ENCODE measurements at regions not wholly inside any gene's neighbourhood (a gene's known extent, or its start where the extent isn't known, plus 50 kb on each side); places are given as distances from the start of the nearest gene placed in this dataset.
"Not testable (repeated sequence)": the region's sequence is repeated elsewhere in the genome, so short reads cannot be mapped to it uniquely, and the experiment has no call there.

- Histone ChIP-seq H3K4me3 (no peak overlapping the region), H3K27ac (no peak overlapping the region)
These were observed 255.9 kb upstream of the ADRA1B start for GRCh38 chr5:159660401-159660800.

- no peak overlapping the region for H3K27ac ChIP-seq
- H3K4me3 ChIP-seq, result no peak overlapping the region
These were observed 252.3 kb upstream of the ADRA1B start for GRCh38 chr5:159663986-159664385.

DNA sequence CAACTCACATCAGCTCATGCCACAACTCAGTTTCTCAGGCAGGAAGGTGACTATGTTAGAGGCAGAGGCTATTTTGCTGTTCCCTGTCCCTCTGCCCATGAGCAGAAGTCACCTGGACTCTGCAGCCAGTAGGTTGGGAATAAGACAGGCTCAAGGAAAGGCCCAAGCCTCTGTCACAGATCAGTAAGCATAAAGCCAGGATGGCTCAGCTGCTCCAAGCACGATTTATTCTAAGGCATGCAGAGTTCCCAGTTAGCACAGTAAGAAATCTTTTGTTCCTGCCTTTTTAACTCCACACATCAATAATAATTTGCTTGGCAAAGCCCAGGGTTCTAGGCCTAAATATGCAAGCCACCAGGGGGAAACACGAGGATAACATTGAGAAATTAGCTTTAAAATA is 249.0 kb upstream of the ADRA1B start:
- Histone ChIP-seq H3K27ac (no peak overlapping the region), H3K4me3 (no peak overlapping the region)

GRCh38 chr5:159668556-159668955 is 247.7 kb upstream of the ADRA1B start:
- H3K27ac ChIP-seq, result no peak overlapping the region
- H3K4me3 ChIP-seq, result no peak overlapping the region

DNA sequence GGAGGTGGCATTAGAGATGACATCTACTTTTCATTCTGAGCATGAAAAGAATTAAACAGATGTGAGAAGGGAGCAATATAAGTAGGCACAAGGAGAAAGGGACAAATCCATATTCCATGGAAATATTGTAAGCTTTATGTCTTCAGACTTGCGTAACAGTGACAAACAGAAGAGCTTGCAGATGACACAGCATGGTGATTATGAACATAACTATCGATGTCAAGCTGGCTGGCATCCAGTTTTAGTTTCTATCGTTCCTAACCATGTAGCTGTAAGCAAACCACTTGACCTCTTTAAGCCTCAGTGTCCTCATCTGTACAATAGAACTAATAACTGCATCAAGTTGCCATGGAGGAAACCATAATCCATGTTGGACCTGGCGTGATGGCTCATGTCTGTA is 246.7 kb upstream of the ADRA1B start:
- Histone ChIP-seq H3K4me3 (no peak overlapping the region), H3K27ac (no peak overlapping the region)

- no peak overlapping the region for H3K4me3 ChIP-seq
These were observed 244.4 kb upstream of the ADRA1B start for GRCh38 chr5:159671886-159672285.

DNA sequence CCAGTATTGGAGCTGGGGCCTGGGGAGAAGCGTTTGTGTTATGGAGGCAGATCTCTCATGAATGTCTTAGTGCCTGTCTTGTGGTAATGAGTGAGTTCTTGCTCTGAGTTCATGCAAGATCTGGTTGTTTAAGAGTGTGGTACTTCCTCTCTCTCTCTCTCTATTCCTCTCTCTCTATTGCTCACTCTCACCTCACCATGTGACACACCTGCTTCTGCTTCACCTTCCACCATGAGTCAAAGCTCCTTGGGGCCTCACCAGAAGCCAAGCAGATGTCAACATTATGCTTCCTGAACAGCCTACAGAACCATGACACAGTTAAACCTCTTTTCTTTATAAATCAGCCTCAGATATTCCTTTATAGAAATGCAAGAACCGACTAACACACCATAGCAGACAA is 242.7 kb upstream of the ADRA1B start:
- no peak overlapping the region for H3K4me3 ChIP-seq
- no peak overlapping the region for H3K27ac ChIP-seq

More at GRCh38 chr5:159671886-159672285, 244.4 kb upstream of the ADRA1B start:
- no peak overlapping the region for H3K27ac ChIP-seq

DNA sequence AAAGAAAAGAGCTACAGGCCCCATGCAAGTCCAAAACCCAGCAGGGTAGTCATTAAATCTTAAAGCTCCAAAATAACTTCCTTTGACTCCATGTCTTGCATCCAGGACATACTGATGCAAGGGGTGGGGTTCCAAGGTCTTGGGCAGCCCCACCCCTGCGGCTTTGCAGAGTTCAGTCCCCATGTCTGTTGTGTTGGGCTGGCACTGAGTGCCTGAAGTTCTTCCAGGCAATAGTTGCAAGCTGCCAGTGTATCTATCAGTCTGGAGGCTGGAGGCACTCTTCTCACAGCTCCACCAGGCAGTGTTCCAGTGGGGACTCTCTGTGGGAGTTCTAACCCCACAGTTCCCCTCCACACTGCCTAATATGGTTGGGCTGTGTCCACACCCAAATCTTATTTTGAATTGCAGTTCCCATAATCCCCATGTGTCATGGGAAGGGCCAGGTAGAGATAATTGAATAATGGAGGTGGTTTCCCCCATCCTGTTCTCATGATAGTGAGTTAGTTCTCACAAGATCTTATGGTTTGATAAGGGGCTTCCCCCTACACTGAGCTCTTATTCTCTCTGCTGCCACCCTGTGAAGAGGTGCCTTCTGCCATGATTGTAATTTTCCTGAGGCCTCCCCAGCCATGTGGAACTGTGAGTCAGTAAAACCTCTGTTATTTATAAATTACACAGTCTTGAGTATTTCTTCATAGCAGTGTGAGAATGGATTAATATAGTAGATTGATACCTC is 237.5 kb upstream of the ADRA1B start:
- Histone ChIP-seq H3K4me3 (no peak overlapping the region), H3K27ac (no peak overlapping the region)

DNA sequence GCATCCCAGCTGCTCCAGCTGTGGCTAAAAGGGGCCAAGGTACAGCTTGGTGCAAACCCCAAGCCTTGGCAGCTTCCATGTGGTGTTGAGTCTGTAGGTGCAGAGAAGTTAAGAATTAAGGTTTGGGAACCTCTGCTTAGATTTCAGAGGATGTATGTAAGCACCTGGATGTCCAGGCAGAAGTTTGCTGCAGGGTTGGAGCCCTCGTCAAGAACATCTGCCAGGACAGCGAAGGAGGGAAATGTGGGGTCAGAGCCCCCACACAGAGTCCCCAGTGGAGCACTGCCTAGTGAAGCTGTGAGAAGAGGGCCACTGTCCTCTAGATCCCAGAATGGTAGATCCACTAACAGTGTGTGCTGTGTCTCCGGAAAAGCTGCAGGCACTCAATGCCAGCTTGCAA is 236.2 kb upstream of the ADRA1B start:
- no peak overlapping the region for H3K4me3 ChIP-seq
- H3K27ac ChIP-seq, result no peak overlapping the region

- H3K4me3 ChIP-seq, result no peak overlapping the region
- no peak overlapping the region for H3K27ac ChIP-seq
These were observed 234.6 kb upstream of the ADRA1B start for GRCh38 chr5:159681661-159682060.

GRCh38 chr5:159682623-159683022 is 233.7 kb upstream of the ADRA1B start:
- H3K4me3 ChIP-seq, result no peak overlapping the region
- no peak overlapping the region for H3K27ac ChIP-seq

GRCh38 chr5:159687892-159688291 is 228.4 kb upstream of the ADRA1B start:
- H3K4me3 ChIP-seq, H3K27ac ChIP-seq: not testable (repeated sequence)

- Histone ChIP-seq H3K27ac (no peak overlapping the region), H3K4me3 (no peak overlapping the region)
These were observed 220.5 kb upstream of the ADRA1B start for GRCh38 chr5:159695741-159696294.

DNA sequence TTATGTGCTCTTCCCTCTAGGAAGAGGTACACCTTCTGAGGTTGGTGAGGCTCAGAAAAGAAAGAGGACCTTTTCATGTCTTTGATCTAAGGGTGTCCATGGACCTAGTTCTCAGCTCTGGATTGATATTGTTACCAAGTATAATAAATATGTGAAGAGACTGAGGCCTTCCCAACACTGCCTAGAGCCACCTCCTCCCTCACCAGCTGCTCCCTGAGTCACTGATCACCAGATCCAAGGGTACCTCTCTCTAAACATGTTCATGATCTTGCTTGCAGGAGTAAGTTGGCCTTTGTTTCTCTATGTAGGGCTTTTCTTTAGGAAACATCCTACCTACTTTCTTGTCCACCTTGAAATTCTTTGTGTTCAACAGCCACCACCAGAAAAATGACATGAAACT is 218.8 kb upstream of the ADRA1B start:
- H3K27ac ChIP-seq, result no peak overlapping the region

DNA sequence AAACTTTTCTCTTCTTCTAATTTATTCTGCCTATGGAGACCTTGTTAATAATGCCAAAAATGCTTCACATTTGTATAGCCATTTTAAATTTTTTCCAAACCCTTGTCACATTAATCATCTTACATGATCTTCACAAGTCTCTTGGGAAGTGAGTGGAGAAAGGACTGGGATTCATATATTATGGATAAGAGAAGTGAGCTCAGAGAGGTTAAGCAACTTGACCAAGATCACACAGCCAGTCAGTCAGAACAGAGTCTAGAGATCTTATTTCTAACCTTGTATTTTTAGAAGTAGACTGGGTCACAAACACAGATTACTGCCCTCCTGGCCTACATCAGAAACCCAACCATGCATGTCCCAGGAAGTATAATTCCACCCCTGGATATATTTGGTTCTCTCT is 218.0 kb upstream of the ADRA1B start:
- H3K4me3 ChIP-seq, result no peak overlapping the region

More for the DNA sequence above, 218.8 kb upstream of the ADRA1B start:
- H3K4me3 ChIP-seq, result no peak overlapping the region

DNA sequence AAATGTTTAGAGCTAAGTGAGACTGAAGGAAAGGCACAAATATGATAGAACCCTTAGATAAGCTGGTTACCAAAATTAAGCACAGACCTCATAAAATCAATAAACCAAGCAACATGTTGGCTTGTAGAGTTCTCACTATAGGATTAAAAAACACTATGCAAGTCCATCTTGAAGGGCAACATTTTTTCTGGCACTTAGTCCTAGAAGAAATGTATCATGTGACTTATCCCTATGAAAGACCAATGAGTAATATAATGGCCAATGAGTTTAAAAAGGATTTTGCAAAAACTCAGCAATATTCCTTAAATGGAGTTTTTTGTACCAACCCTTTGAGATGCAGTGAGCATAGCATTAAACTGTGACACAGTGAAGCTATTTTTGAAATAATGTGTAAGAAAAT is 216.3 kb upstream of the ADRA1B start:
- H3K4me3 ChIP-seq, result no peak overlapping the region
- H3K27ac ChIP-seq, result no peak overlapping the region

More for the DNA sequence above, 218.0 kb upstream of the ADRA1B start:
- no peak overlapping the region for H3K27ac ChIP-seq

- H3K27ac ChIP-seq, result no peak overlapping the region
- no peak overlapping the region for H3K4me3 ChIP-seq
These were observed 214.0 kb upstream of the ADRA1B start for GRCh38 chr5:159702301-159702700.

- Histone ChIP-seq H3K4me3 (no peak overlapping the region), H3K27ac (no peak overlapping the region)
These were observed 213.5 kb upstream of the ADRA1B start for GRCh38 chr5:159702826-159703225.

DNA sequence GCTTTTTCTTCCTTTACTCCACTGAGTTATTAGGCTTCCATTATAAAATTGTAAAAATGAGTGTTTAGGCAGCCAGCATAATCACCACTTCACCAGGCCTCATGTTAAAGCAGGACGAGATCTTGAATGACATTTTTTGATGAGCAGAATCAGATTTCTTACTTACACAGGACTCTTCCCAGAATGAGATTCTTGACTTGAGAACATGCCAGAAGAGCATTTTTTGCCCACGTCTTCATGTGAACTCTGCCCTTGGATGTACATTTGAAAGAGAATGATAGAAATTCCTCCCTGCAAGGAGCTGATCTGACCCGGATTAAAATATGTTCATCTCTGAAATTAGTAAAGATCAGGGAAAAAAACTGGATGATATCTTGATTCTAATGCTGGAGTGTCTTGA is 212.1 kb upstream of the ADRA1B start:
- H3K27ac ChIP-seq, result no peak overlapping the region
- no peak overlapping the region for H3K4me3 ChIP-seq

GRCh38 chr5:159705948-159706347 is 210.3 kb upstream of the ADRA1B start:
- H3K4me3 ChIP-seq, result no peak overlapping the region

DNA sequence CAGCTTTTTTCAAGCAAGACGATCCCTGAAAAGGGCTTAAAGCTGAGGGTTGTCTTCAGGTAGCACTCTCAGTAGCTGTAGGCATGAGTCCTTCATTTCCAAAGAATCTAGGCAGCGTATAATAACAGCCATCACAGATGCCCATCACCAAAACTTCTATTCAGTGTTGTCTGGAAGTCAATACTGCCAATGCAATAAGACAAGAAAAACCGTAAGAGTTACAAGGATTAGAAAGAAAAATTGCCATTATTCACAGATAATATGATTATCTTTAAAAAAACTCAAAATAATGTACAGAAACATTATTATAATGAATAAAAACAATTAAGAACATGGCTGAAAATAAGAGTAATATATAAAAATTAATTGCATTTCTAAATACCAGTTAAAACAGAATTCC is 208.2 kb upstream of the ADRA1B start:
- Histone ChIP-seq H3K4me3 (no peak overlapping the region), H3K27ac (no peak overlapping the region)

More at GRCh38 chr5:159705948-159706347, 210.3 kb upstream of the ADRA1B start:
- H3K27ac ChIP-seq, result no peak overlapping the region

GRCh38 chr5:159712672-159713071 is 203.6 kb upstream of the ADRA1B start:
- Histone ChIP-seq H3K27ac (no peak overlapping the region), H3K4me3 (no peak overlapping the region)

Measured in skin epidermis (tissue), 12 donors.